Body of pancreas (tissue), 4 donors: ENCODE measurements at regions not wholly inside any gene's neighbourhood (a gene's known extent, or its start where the extent isn't known, plus 50 kb on each side); places are given as distances from the start of the nearest gene placed in this dataset.

Experiments
- CTCF ChIP-seq, 7 experiments: fragments of 450-650 bp in 4 of 7; fragments of 200-600 bp in 3 of 7; sonication (generic) in 3 of 7; IDR thresholded peaks; one replicate each; pipeline ENCODE4 v1.5.1; 2016 to 2019; ENCODE audit warnings: antibody characterized with exemption in 7 of 7
- POLR2A ChIP-seq, 3 donors: fragments of 450-650 bp; IDR thresholded peaks; one replicate each; pipeline ENCODE4 v1.6.1; 2016; ENCODE audit warnings: antibody characterized with exemption in 3 of 3, mild to moderate bottlenecking in 2 of 3

GRCh38 chr2:22690096-22690495, 694.9 kb upstream of the KLHL29 start:
- TF ChIP-seq CTCF (IDR thresholded peaks at IDR 0.05) = no peak
- no peak for TF ChIP-seq POLR2A (IDR thresholded peaks at IDR 0.05)
